Common myeloid progenitor, CD34-positive (primary cell): ENCODE measurements at regions not wholly inside any gene's neighbourhood (a gene's known extent, or its start where the extent isn't known, plus 50 kb on each side); places are given as distances from the start of the nearest gene placed in this dataset.

Experiments
- CTCF ChIA-PET: fragments of 350-600 bp; sonication (Branson Sonifier 250); formaldehyde crosslinking; loops from one replicate; lab custom pipeline; 2021; ENCODE audit warnings: antibody characterized with exemption; lab: Charles Lee
- POLR2A ChIA-PET: fragments of 350-600 bp; sonication (Branson Sonifier 250); formaldehyde crosslinking; loops from one replicate; lab custom pipeline; 2021; ENCODE audit warnings: antibody characterized with exemption; lab: Charles Lee
- DNase-seq, 3 donors: peaks; one replicate each; pipeline versions ENCODE4 v3.0.0 to v3.0.0-alpha.2; 2013
- H3K27ac ChIP-seq, 2 experiments: 1 replicate in 1 of 2; 2 replicates in 1 of 2; pipeline ENCODE4 v1.7.0; 2013; ENCODE audit warnings: inconsistent platforms in 2 of 2, low read length in 2 of 2, mild to moderate bottlenecking in 2 of 2, low read depth in 1 of 2, moderate library complexity in 1 of 2; ENCODE audit not compliant: severe bottlenecking in 2 of 2, insufficient read depth in 1 of 2, poor library complexity in 1 of 2
- H3K27me3 ChIP-seq, 5 experiments: replicated peaks in 2 of 5; 1 replicate in 3 of 5; 2 replicates in 2 of 5; pipeline versions ENCODE4 v1.6.1 to v1.7.0; 2013; ENCODE audit warnings: low read length in 4 of 5, mild to moderate bottlenecking in 2 of 5, moderate library complexity in 2 of 5, inconsistent platforms in 1 of 5; ENCODE audit not compliant: insufficient read depth in 5 of 5, control insufficient read depth in 4 of 5
- H3K36me3 ChIP-seq, 4 experiments: 1 replicate in 2 of 4; 2 replicates in 2 of 4; pipeline versions ENCODE4 v1.6.1 to v1.7.0; 2013; ENCODE audit warnings: low read length in 3 of 4, control low read depth in 1 of 4, mild to moderate bottlenecking in 1 of 4; ENCODE audit not compliant: control insufficient read depth in 4 of 4, insufficient read depth in 4 of 4
- H3K4me1 ChIP-seq, 4 experiments: 1 replicate in 3 of 4; 2 replicates in 1 of 4; pipeline versions ENCODE4 v1.6.1 to v1.7.1; 2013; ENCODE audit warnings: low read length in 3 of 4, mild to moderate bottlenecking in 3 of 4, control low read depth in 1 of 4, inconsistent platforms in 1 of 4, moderate library complexity in 1 of 4; ENCODE audit not compliant: control insufficient read depth in 4 of 4, insufficient read depth in 4 of 4; ENCODE audit errors: control extremely low read depth in 1 of 4
- H3K4me3 ChIP-seq, 7 experiments: 1 replicate in 4 of 7; 2 replicates in 3 of 7; pipeline versions ENCODE4 v1.5.1 to v1.7.0; 2013; ENCODE audit warnings: mild to moderate bottlenecking in 7 of 7, low read length in 6 of 7, moderate library complexity in 6 of 7, inconsistent platforms in 2 of 7, low read depth in 2 of 7, control low read depth in 1 of 7; ENCODE audit not compliant: insufficient read depth in 4 of 7, control insufficient read depth in 1 of 7; ENCODE audit errors: extremely low read depth in 1 of 7
- H3K9me3 ChIP-seq, 5 experiments: 1 replicate in 4 of 5; 2 replicates in 1 of 5; pipeline versions ENCODE4 v1.6.1 to v1.7.1; 2013; ENCODE audit warnings: low read length in 4 of 5, mild to moderate bottlenecking in 2 of 5, inconsistent platforms in 1 of 5, low read depth in 1 of 5, moderate library complexity in 1 of 5; ENCODE audit not compliant: control insufficient read depth in 4 of 5, insufficient read depth in 2 of 5; ENCODE audit errors: control extremely low read depth in 1 of 5
- WGBS: methylation state at CpG from one replicate; pipeline ENCODE4 v1.1.5; 2013; ENCODE audit not compliant: insufficient coverage; 5-methylcytosine and 5-hydroxymethylcytosine counted together

- H3K27ac ChIP-seq: no peak overlapping the region
- no peaks in the 10 kb centered on the region for H3K27me3 ChIP-seq
- ChIA-PET CTCF (no interaction called here), POLR2A (no interaction called here)
- peaks cover 0 to 5% (median 2%) of the 10 kb centered on the region in 5 experiments for H3K9me3 ChIP-seq
- no peaks in the 10 kb centered on the region for H3K36me3 ChIP-seq
- 89% methylated on average over 1 of the region's 4 CpGs for WGBS
- no peaks in the 10 kb centered on the region for H3K4me1 ChIP-seq
- no peak for DNase-seq
- H3K4me3 ChIP-seq: no peak overlapping the region
Observed at GRCh38 chr3:55402886-55403609, 84.1 kb downstream of the WNT5A start.

- ChIA-PET CTCF (no interaction called here), POLR2A (no interaction called here)
- Histone ChIP-seq H3K27ac (no peak overlapping the region), H3K9me3 (no peaks in the 10 kb centered on the region), H3K4me3 (no peak overlapping the region), H3K27me3 (no peaks in the 10 kb centered on the region), H3K4me1 (no peaks in the 10 kb centered on the region), H3K36me3 (no peaks in the 10 kb centered on the region)
- DNase-seq: no peak
Observed at GRCh38 chr3:55380561-55380960, 106.5 kb downstream of the WNT5A start.

- H3K36me3 ChIP-seq: no peaks in the 10 kb centered on the region
- H3K4me1 ChIP-seq: no peaks in the 10 kb centered on the region
- no peak for DNase-seq
- 76% methylated on average over 3 of the region's 3 CpGs for WGBS
- no peaks in the 10 kb centered on the region for H3K9me3 ChIP-seq
- no peak overlapping the region for H3K27ac ChIP-seq
- CTCF ChIA-PET: no interaction called here
- H3K4me3 ChIP-seq: no peak overlapping the region
- no peaks in the 10 kb centered on the region for H3K27me3 ChIP-seq
- POLR2A ChIA-PET: no interaction called here
Observed at GRCh38 chr3:55376753-55377347, 110.3 kb downstream of the WNT5A start.

GRCh38 chr3:55373423-55373822 is 113.7 kb downstream of the WNT5A start:
- CTCF ChIA-PET: no interaction called here
- H3K36me3 ChIP-seq: no peaks in the 10 kb centered on the region
- 88% methylated on average over 3 of the region's 5 CpGs for WGBS
- H3K4me1 ChIP-seq: no peaks in the 10 kb centered on the region
- no peaks in the 10 kb centered on the region for H3K27me3 ChIP-seq
- no peaks in the 10 kb centered on the region for H3K9me3 ChIP-seq
- no peak for DNase-seq
- H3K27ac ChIP-seq: no peak overlapping the region
- POLR2A ChIA-PET: no interaction called here
- H3K4me3 ChIP-seq: no peak overlapping the region

GRCh38 chr3:55370272-55370671 is 116.8 kb downstream of the WNT5A start:
- no peaks in the 10 kb centered on the region for H3K4me1 ChIP-seq
- H3K27ac ChIP-seq: no peak overlapping the region
- POLR2A ChIA-PET: no interaction called here
- CTCF ChIA-PET: no interaction called here
- no peaks in the 10 kb centered on the region for H3K9me3 ChIP-seq
- DNase-seq: no peak
- no peaks in the 10 kb centered on the region for H3K36me3 ChIP-seq
- no peak overlapping the region for H3K4me3 ChIP-seq
- WGBS: 96% methylated on average over 8 of the region's 12 CpGs
- no peaks in the 10 kb centered on the region for H3K27me3 ChIP-seq

GRCh38 chr3:55369141-55369847 is 117.8 kb downstream of the WNT5A start:
- Histone ChIP-seq H3K27ac (no peak overlapping the region), H3K9me3 (no peaks in the 10 kb centered on the region), H3K27me3 (peaks cover 0 to 2% (median 0%) of the 10 kb centered on the region in 5 experiments), H3K4me1 (no peaks in the 10 kb centered on the region), H3K36me3 (no peaks in the 10 kb centered on the region), H3K4me3 (no peak overlapping the region)
- ChIA-PET POLR2A (no interaction called here), CTCF (no interaction called here)
- WGBS: 70% methylated on average over 5 of the region's 10 CpGs
- DNase-seq: no peak

GRCh38 chr3:55368366-55368765 is 118.7 kb downstream of the WNT5A start:
- Histone ChIP-seq H3K4me3 (no peak overlapping the region), H3K27me3 (peaks cover 0 to 2% (median 0%) of the 10 kb centered on the region in 5 experiments), H3K4me1 (no peaks in the 10 kb centered on the region), H3K9me3 (no peaks in the 10 kb centered on the region), H3K36me3 (no peaks in the 10 kb centered on the region), H3K27ac (no peak overlapping the region)
- CTCF ChIA-PET: no interaction called here
- 93% methylated on average over 5 of the region's 6 CpGs for WGBS
- POLR2A ChIA-PET: no interaction called here
- DNase-seq: no peak
